HepG2 (cell line): ENCODE measurements at regions not wholly inside any gene's neighbourhood (a gene's known extent, or its start where the extent isn't known, plus 50 kb on each side); places are given as distances from the start of the nearest gene placed in this dataset.

Experiments used
- ATAC-seq: fragments of 200-7000 bp; cut with Tn5 transposase; 3 replicates; pipeline ENCODE4 v1.9.1; 2020; ENCODE audit warnings: mild to moderate bottlenecking, moderate library complexity
- BruUV-seq: library from RNA; stranded (reverse); fragments of 400-500 nt; replicated peaks from 2 replicates; lab custom pipeline; 2021; lab: Mats Ljungman, UMichigan
- CTCF ChIA-PET: fragments of 300-600 bp; formaldehyde crosslinking; extraction: SDS; loops from one replicate; lab custom pipeline; 2021; ENCODE audit warnings: low total read pairs, inconsistent platforms, low intra/inter-chr PET ratio; lab: Yijun Ruan, JAX
- POLR2A ChIA-PET: fragments of 350-600 bp; sonication (Branson Sonifier 250); formaldehyde crosslinking; loops from one replicate; lab custom pipeline; 2020; ENCODE audit warnings: antibody characterized with exemption, inconsistent platforms; lab: Yijun Ruan, JAX
- DNase-seq: peaks from one replicate; pipeline ENCODE4 v3.0.0-alpha.2; 2015; ENCODE audit warnings: low spot score
- FAIRE-seq: peaks from 3 replicates; lab custom pipeline; 2011; peaks lifted over from hg19 to GRCh38; lab: Jason Lieb, UNC
- H2AFZ ChIP-seq: one replicate; pipeline ENCODE4 v1.6.1; 2011; ENCODE audit warnings: low read length, inconsistent platforms
- H3K27ac ChIP-seq: fragments of 300-600 bp; 3 replicates; pipeline ENCODE4 v1.8.0; 2011; ENCODE audit warnings: mixed run types, mild to moderate bottlenecking, mixed read lengths, low read length, inconsistent platforms; ENCODE audit not compliant: insufficient read depth; ENCODE audit errors: extremely low read length
- H3K27me3 ChIP-seq, 2 experiments: fragments of 200-600 bp in 1 of 2; 2 replicates in 1 of 2; 3 replicates in 1 of 2; pipeline versions ENCODE4 v1.6.0 to v1.8.0; 2011; ENCODE audit warnings: low read length in 2 of 2, mild to moderate bottlenecking in 2 of 2, moderate library complexity in 2 of 2, inconsistent platforms in 1 of 2; ENCODE audit not compliant: insufficient read depth in 2 of 2, control insufficient read depth in 1 of 2
- H3K36me3 ChIP-seq, 2 experiments: fragments of 200-600 bp in 1 of 2; replicated peaks in 1 of 2; 2 replicates in 1 of 2; 3 replicates in 1 of 2; pipeline versions ENCODE4 v1.5.1 to v1.8.0; 2011; ENCODE audit warnings: low read length in 2 of 2, inconsistent platforms in 1 of 2; ENCODE audit not compliant: insufficient read depth in 2 of 2, control insufficient read depth in 1 of 2
- H3K4me1 ChIP-seq: 2 replicates; pipeline ENCODE4 v1.5.1; 2012; ENCODE audit warnings: low read length, inconsistent platforms; ENCODE audit not compliant: insufficient read depth
- H3K4me2 ChIP-seq: 2 replicates; pipeline ENCODE4 v1.6.0; 2011; ENCODE audit warnings: low read depth, low read length, inconsistent platforms
- H3K4me3 ChIP-seq, 3 experiments: fragments of 200-600 bp in 1 of 3; sonication (generic), shearing (Covaris generic) in 1 of 3; replicated peaks in 1 of 3; 2 replicates each; pipeline ENCODE4 v1.5.1; 2011 to 2016; ENCODE audit warnings: low read length in 3 of 3, inconsistent platforms in 2 of 3, low read depth in 2 of 3, mild to moderate bottlenecking in 2 of 3, control low read depth in 1 of 3, mixed read lengths in 1 of 3; ENCODE audit not compliant: insufficient read depth in 1 of 3
- H3K79me2 ChIP-seq: one replicate; pipeline ENCODE4 v1.6.1; 2011; ENCODE audit warnings: low read length, inconsistent platforms; ENCODE audit not compliant: insufficient read depth
- H3K9ac ChIP-seq: 2 replicates; pipeline ENCODE4 v1.6.0; 2011; ENCODE audit warnings: mild to moderate bottlenecking, low read depth, low read length, inconsistent platforms; ENCODE audit not compliant: insufficient read depth
- H3K9me3 ChIP-seq: 2 replicates; pipeline ENCODE4 v1.5.1; 2012; ENCODE audit warnings: mild to moderate bottlenecking, low read length
- H4K20me1 ChIP-seq: 2 replicates; pipeline ENCODE4 v1.6.0; 2011; ENCODE audit warnings: inconsistent platforms, mild to moderate bottlenecking, low read length, moderate library complexity; ENCODE audit not compliant: insufficient read depth
- ATF4 ChIP-seq, 2 experiments: fragments of 450-650 bp in 1 of 2; sonication (generic) in 1 of 2; formaldehyde crosslinking; IDR thresholded peaks; 2 replicates each; pipeline versions ENCODE4 v1.5.0 to v1.8.0; 2020 to 2022; ENCODE audit warnings: mild to moderate bottlenecking in 1 of 2, missing genetic modification reagents in 1 of 2
- DDIT3 ChIP-seq: sonication (generic); formaldehyde crosslinking; IDR thresholded peaks from 2 replicates; pipeline ENCODE4 v1.4.0; 2020; ENCODE audit warnings: mild to moderate bottlenecking, missing genetic modification reagents
- HDAC6 ChIP-seq: fragments of 200-600 bp; sonication (generic); IDR thresholded peaks from 2 replicates; pipeline ENCODE4 v1.7.0; 2017; ENCODE audit warnings: mild to moderate bottlenecking, antibody characterized with exemption, low read length, low read depth
- HOXA5 ChIP-seq: sonication (generic); formaldehyde crosslinking; IDR thresholded peaks from 2 replicates; pipeline ENCODE4 v1.4.0; 2020; ENCODE audit warnings: missing genetic modification reagents
- MED8 ChIP-seq: sonication (generic); formaldehyde crosslinking; IDR thresholded peaks from 2 replicates; pipeline ENCODE4 v1.8.1; 2023; ENCODE audit warnings: mild to moderate bottlenecking, missing genetic modification reagents; ENCODE audit not compliant: insufficient replicate concordance
- NR2F1 ChIP-seq, 2 experiments: fragments of 450-650 bp in 1 of 2; formaldehyde crosslinking in 1 of 2; IDR thresholded peaks; 2 replicates each; pipeline versions ENCODE4 v1.5.0 to v1.6.1; 2016 to 2020; ENCODE audit warnings: mild to moderate bottlenecking in 1 of 2, missing compliant biosample characterization in 1 of 2, missing genetic modification reagents in 1 of 2, moderate library complexity in 1 of 2
- NR3C1 ChIP-seq: sonication (generic); formaldehyde crosslinking; IDR thresholded peaks from 2 replicates; pipeline ENCODE4 v1.4.0; 2020; ENCODE audit warnings: missing genetic modification reagents
- SNAI1 ChIP-seq: sonication (generic); formaldehyde crosslinking; IDR thresholded peaks from 2 replicates; pipeline ENCODE4 v1.5.0; 2020; ENCODE audit warnings: mild to moderate bottlenecking, missing genetic modification reagents, borderline replicate concordance
- ZBTB38 ChIP-seq: sonication (generic); formaldehyde crosslinking; IDR thresholded peaks from 2 replicates; pipeline ENCODE4 v1.5.1; 2020; ENCODE audit warnings: mild to moderate bottlenecking, missing genetic modification reagents
- ZNF160 ChIP-seq: sonication (generic); formaldehyde crosslinking; IDR thresholded peaks from 2 replicates; pipeline ENCODE4 v1.8.0; 2022; ENCODE audit warnings: mild to moderate bottlenecking, inconsistent platforms, missing genetic modification reagents
- ZNF431 ChIP-seq: sonication (generic); formaldehyde crosslinking; IDR thresholded peaks from 2 replicates; pipeline ENCODE4 v1.9.0; 2022; ENCODE audit warnings: missing genetic modification reagents, low read depth, mild to moderate bottlenecking, borderline replicate concordance
- ZNF720 ChIP-seq: sonication (generic); formaldehyde crosslinking; IDR thresholded peaks from 2 replicates; pipeline ENCODE4 v1.4.0; 2020; ENCODE audit warnings: missing genetic modification reagents
- ZSCAN31 ChIP-seq: sonication (generic); formaldehyde crosslinking; IDR thresholded peaks from 2 replicates; pipeline ENCODE4 v1.5.0; 2020; ENCODE audit warnings: low read depth, mild to moderate bottlenecking, missing genetic modification reagents
- in situ Hi-C: cut with HindIII; loops from 2 replicates; pipeline ENCODE4 v1.10.0; 2017; ENCODE audit warnings: low pct_unique_long_range_greater_than_20kb; ENCODE audit not compliant: extremely low pct_ligation_motif_present
- intact Hi-C: fragments of 100-400 bp; cut with micrococcal nuclease; formaldehyde crosslinking; loops from one replicate; pipeline ENCODE4 v1.10.0; 2022; ENCODE audit not compliant: unreplicated experiment

GRCh38 chr3:117928836-117929235 lies 1105.8 kb downstream of the IGSF11 start:
- H3K9ac ChIP-seq = no peak overlapping the region
- no peaks in the 10 kb centered on the region for H3K27me3 ChIP-seq
- no peak overlapping the region for H3K4me2 ChIP-seq
- FAIRE-seq = no peak
- intact Hi-C loops (no loop called here), in situ Hi-C loops (no loop called here)
- no peaks in the 10 kb centered on the region for H4K20me1 ChIP-seq
- no peak overlapping the region for H3K4me3 ChIP-seq
- H3K4me1 ChIP-seq = no peaks in the 10 kb centered on the region
- H3K9me3 ChIP-seq = peaks cover 9% of the 10 kb centered on the region; the same call in 1 of the 2 replicates
- POLR2A ChIA-PET = no interaction called here
- H3K27ac ChIP-seq = no peak overlapping the region
- no peaks in the 10 kb centered on the region for H3K36me3 ChIP-seq
- H2AFZ ChIP-seq = no peak overlapping the region
- no TSS peak for BruUV-seq
- TF ChIP-seq SNAI1 (CRISPR knock-in tag) = no peak
- TF ChIP-seq MED8 = no peak
- no peak for TF ChIP-seq ZNF160
- TF ChIP-seq ZNF720 = no peak
- TF ChIP-seq ZBTB38 (CRISPR knock-in tag) = no peak
- no peak for TF ChIP-seq DDIT3 (CRISPR knock-in tag)
- no peak for TF ChIP-seq HDAC6
- TF ChIP-seq NR3C1 = no peak
- TF ChIP-seq ZNF431 (CRISPR knock-in tag) = no peak
- no peak for TF ChIP-seq NR2F1 (CRISPR knock-in tag; IDR thresholded peaks at IDR 0.05)
- TF ChIP-seq ATF4 (CRISPR knock-in tag; IDR thresholded peaks at IDR 0.05) = no peak
- TF ChIP-seq HOXA5 (CRISPR knock-in tag) = no peak
- no peak for TF ChIP-seq ZSCAN31 (CRISPR knock-in tag)
- TF ChIP-seq, all 625 proteins: peak for 0
- DNase-seq (no peak), ATAC-seq (no peak)
- no peaks in the 10 kb centered on the region for H3K79me2 ChIP-seq
- CTCF ChIA-PET = no interaction called here
